HUES64 (cell line): ENCODE measurements at regions not wholly inside any gene's neighbourhood (a gene's known extent, or its start where the extent isn't known, plus 50 kb on each side); places are given as distances from the start of the nearest gene placed in this dataset.

ENCODE experiments used
- H3K27ac ChIP-seq: 2 replicates; pipeline ENCODE4 v1.7.0; 2013; ENCODE audit warnings: low read depth, low read length, inconsistent platforms
- H3K27me3 ChIP-seq: 2 replicates; pipeline ENCODE4 v1.6.1; 2013; ENCODE audit warnings: mild to moderate bottlenecking, low read length; ENCODE audit not compliant: insufficient read depth
- H3K36me3 ChIP-seq: 2 replicates; pipeline ENCODE4 v1.6.1; 2013; ENCODE audit warnings: mild to moderate bottlenecking, low read length; ENCODE audit not compliant: insufficient read depth
- H3K4me1 ChIP-seq: 2 replicates; pipeline ENCODE4 v1.6.1; 2013; ENCODE audit warnings: mild to moderate bottlenecking, low read length, moderate library complexity; ENCODE audit not compliant: insufficient read depth
- H3K4me3 ChIP-seq: 2 replicates; pipeline ENCODE4 v1.5.1; 2013; ENCODE audit warnings: mild to moderate bottlenecking, low read length, moderate library complexity
- H3K9ac ChIP-seq: 2 replicates; pipeline ENCODE4 v1.6.1; 2013; ENCODE audit warnings: mild to moderate bottlenecking, low read depth, low read length
- H3K9me3 ChIP-seq: 2 replicates; pipeline ENCODE4 v1.6.1; 2013; ENCODE audit warnings: low read depth, low read length; ENCODE audit not compliant: insufficient read depth
- WGBS: fragments of 150-250, 120-280 bp; methylation state at CpG from one replicate; pipeline ENCODE4 v1.1.7; 2013; ENCODE audit warnings: missing lambda C conversion rate; 5-methylcytosine and 5-hydroxymethylcytosine counted together

DNA sequence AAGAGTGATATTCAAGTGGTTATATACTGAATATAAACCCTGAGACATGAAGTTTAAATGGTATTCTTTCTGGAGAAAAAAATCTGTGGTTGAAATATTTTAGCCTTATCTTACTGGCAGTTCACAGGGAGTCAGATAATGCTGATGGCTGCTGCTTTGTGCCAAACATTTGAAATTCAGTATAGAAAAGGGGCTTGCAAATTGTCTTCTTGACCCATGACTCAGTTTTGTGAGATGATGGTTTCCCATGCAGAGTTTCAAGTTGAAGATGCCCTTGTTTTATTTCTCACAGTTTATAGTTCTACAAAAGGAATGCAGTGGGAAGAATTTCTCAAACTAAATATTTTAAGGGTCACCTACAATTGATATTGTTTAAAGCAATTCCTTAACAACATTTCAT is 251.1 kb upstream of the MEOX2 start:
- H3K4me1 ChIP-seq: peaks cover 6% of the 10 kb centered on the region; the same call in 1 of the 2 replicates
- no peak overlapping the region for H3K9ac ChIP-seq
- no peaks in the 10 kb centered on the region for H3K9me3 ChIP-seq
- H3K27ac ChIP-seq: no peak overlapping the region
- no peaks in the 10 kb centered on the region for H3K27me3 ChIP-seq
- no peaks in the 10 kb centered on the region for H3K36me3 ChIP-seq
- no peak overlapping the region for H3K4me3 ChIP-seq

DNA sequence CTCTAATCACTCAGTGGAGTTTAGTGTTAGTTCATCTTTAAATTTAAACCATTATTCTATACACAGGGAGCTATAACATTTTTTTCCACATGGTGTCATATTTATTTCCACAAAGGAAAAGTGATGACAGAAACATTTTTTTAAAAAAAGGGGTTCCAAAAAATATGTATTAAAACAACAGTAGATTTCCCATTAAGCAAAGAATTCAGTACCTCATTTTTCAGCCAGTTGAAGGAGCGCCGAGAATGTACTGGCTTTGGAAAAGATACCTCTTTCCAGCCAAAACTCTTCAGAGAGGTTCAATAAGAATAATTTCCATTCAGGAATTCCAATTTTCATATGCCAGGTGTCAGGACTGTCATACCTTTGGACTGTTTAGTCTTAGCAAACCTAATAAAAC is 250.5 kb upstream of the MEOX2 start:
- no peak overlapping the region for H3K27ac ChIP-seq
- H3K9me3 ChIP-seq: no peaks in the 10 kb centered on the region
- no peaks in the 10 kb centered on the region for H3K27me3 ChIP-seq
- H3K4me3 ChIP-seq: no peak overlapping the region
- no peaks in the 10 kb centered on the region for H3K36me3 ChIP-seq
- no peak overlapping the region for H3K9ac ChIP-seq
- WGBS: 98% methylated on average over 2 of the region's 2 CpGs
- H3K4me1 ChIP-seq: peaks cover 11% of the 10 kb centered on the region; the same call in 1 of the 2 replicates

DNA sequence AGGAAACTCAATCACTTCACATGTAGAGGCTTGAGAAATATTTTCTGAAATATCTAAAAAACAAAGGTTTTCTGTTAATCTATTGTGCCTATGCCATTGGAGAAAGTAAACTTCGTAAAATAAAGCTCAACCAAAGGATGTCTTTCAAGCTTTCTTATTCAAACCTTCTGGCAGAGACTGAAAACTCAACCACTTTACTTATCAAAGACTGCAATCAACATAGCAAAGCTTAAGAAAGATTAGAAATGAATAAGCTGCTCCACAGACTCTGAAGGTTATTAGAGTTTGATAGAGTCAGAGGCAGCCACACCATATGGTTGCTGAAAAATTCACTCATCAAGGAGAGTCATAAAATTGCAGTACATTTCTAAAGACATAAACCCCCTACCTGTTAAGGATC is 245.8 kb upstream of the MEOX2 start:
- Histone ChIP-seq H3K9me3 (0 out of 2 replicates have a peak, but pooled peaks cover 6% of the 10 kb centered on the region), H3K4me1 (peaks cover 17% of the 10 kb centered on the region; the same call in 1 of the 2 replicates), H3K27ac (no peak overlapping the region), H3K36me3 (no peaks in the 10 kb centered on the region), H3K27me3 (no peaks in the 10 kb centered on the region), H3K9ac (no peak overlapping the region), H3K4me3 (no peak overlapping the region)
- WGBS: 54% methylated on average over 1 of the region's 1 CpG

DNA sequence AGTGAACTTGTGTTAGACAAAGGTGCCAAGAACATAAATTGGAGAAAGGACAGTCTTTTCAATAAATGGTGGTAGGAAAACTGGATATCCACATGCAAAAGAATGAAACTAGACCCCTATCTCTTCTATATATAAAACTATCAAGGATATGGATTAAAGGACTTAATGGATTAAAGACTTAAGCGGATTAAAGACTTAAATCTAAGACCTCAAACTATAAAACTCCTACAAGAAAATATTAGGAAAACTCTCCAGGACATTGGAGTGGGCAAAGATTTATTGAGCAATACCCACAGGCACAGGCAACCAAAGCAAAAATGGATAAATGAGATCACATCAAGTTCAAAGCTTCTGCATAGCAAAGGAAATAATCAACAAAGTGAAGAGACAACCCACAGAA is 242.9 kb upstream of the MEOX2 start:
- Histone ChIP-seq H3K9ac (no peak overlapping the region), H3K9me3 (0 out of 2 replicates have a peak, but pooled peaks cover 7% of the 10 kb centered on the region), H3K27ac (no peak overlapping the region), H3K36me3 (no peaks in the 10 kb centered on the region), H3K27me3 (no peaks in the 10 kb centered on the region), H3K4me3 (no peak overlapping the region), H3K4me1 (peaks cover 17% of the 10 kb centered on the region; the same call in 1 of the 2 replicates)
- no CpG with 5 or more reads among the region's 1 CpG for WGBS

DNA sequence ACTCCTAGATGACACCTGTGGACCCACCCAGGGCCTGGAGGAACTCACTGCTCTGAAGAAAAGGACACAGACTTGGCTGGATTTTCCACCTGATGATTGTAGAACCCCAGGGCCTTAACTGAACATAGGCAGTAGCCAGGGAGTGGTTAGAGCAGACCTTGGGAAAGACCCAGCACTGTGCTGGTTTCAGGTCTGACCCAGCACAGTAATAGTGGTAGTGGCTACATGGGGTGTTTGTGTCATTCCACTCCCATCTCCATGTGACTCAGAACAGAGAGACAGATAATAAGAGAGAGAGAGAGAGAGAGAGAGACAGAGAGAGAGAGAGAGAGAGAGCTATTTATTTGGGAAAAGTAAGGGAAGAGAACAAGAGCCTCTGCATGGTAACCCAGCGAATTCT is 239.1 kb upstream of the MEOX2 start:
- Histone ChIP-seq H3K4me3 (no peak overlapping the region), H3K36me3 (no peaks in the 10 kb centered on the region), H3K9me3 (0 out of 2 replicates have a peak, but pooled peaks cover 7% of the 10 kb centered on the region), H3K4me1 (no peaks in the 10 kb centered on the region), H3K27ac (no peak overlapping the region), H3K9ac (no peak overlapping the region), H3K27me3 (no peaks in the 10 kb centered on the region)
- WGBS: 96% methylated on average over 1 of the region's 1 CpG

DNA sequence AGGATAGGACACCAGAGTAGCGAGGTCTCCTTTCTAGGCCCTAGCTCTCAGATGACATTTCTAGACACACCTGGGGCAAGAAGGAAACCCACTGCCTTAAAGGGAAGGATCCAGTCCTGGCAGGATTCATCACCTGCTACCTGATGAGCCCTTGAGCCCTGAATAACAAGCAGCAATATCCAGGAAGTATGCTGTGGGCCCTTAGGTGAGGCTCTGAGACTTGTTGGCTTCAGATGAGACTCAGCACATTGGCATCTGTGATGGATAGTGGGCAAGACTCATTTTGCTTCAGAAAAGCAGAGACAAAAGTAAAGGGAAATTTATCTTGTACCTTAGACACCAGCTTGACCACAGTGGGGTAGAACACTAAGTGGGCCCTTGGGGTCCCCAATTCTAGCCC is 238.4 kb upstream of the MEOX2 start:
- no peaks in the 10 kb centered on the region for H3K27me3 ChIP-seq
- no peaks in the 10 kb centered on the region for H3K36me3 ChIP-seq
- 0 out of 2 replicates have a peak, but pooled peaks cover 7% of the 10 kb centered on the region for H3K9me3 ChIP-seq
- H3K4me3 ChIP-seq: no peak overlapping the region
- H3K27ac ChIP-seq: no peak overlapping the region
- H3K9ac ChIP-seq: no peak overlapping the region
- WGBS: 96% methylated on average over 1 of the region's 1 CpG
- no peaks in the 10 kb centered on the region for H3K4me1 ChIP-seq

DNA sequence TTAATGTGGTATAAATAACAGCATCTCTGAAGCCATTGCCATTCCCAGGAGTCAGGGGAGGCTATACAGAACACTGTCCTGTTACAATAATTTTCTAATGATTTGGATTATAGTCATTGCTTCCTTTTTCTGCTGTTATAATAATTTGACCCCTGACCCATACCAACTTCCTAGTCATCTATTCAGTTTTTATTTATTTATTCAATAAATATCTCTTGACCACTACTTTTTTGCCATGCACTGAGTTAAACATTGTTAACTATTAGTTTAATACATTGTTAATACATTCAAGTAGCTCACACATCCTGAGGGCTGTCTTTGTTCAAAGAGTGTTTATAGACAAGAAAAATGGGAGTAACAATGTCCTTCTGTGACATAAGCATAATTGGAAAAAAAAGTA is 235.5 kb upstream of the MEOX2 start:
- no peaks in the 10 kb centered on the region for H3K4me1 ChIP-seq
- no peak overlapping the region for H3K9ac ChIP-seq
- H3K36me3 ChIP-seq: no peaks in the 10 kb centered on the region
- no peak overlapping the region for H3K27ac ChIP-seq
- no peaks in the 10 kb centered on the region for H3K27me3 ChIP-seq
- no peak overlapping the region for H3K4me3 ChIP-seq
- H3K9me3 ChIP-seq: no peaks in the 10 kb centered on the region

DNA sequence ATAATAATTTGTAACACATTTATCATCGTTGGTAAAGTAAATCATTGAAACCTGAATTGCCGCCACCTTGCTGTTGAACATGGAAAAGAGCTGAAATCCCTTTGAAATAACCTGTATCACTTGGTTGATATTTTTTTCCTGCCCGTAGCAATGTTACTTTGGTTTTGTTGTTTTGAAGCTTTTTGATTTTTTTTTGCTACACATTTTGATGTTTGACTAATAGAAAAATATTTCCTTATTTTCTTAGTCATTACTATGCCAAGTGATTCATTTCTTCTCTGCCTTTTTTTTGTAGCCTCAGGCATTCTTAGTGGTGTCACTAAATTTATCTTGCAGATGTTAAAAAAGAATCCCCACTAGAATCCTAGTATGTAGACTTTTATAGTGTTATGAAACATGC is 235.1 kb upstream of the MEOX2 start:
- H3K9me3 ChIP-seq: no peaks in the 10 kb centered on the region
- no peak overlapping the region for H3K27ac ChIP-seq
- H3K36me3 ChIP-seq: no peaks in the 10 kb centered on the region
- H3K4me3 ChIP-seq: no peak overlapping the region
- 93% methylated on average over 3 of the region's 3 CpGs for WGBS
- H3K4me1 ChIP-seq: no peaks in the 10 kb centered on the region
- no peaks in the 10 kb centered on the region for H3K27me3 ChIP-seq
- H3K9ac ChIP-seq: no peak overlapping the region

DNA sequence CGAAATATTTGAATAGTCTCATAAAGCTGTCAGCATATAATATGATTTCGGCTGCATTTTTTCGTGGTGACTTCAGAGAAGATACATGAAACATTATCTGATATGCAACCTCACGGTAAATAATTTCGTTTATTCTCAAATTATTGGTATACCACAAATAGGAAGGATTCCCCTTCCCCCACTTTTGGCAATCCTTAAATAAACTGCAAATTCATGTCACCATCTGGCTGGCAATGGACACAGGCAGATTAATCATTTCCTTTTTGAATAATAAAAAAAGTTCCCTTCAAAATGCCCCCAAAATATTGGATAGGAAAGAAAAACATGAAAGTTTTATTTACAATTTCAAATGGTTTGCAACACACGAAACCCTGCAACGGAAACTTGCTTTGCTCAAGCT is 234.5 kb upstream of the MEOX2 start:
- over 99% methylated on average over 6 of the region's 7 CpGs for WGBS
- Histone ChIP-seq H3K27ac (no peak overlapping the region), H3K9ac (no peak overlapping the region), H3K27me3 (no peaks in the 10 kb centered on the region), H3K4me3 (no peak overlapping the region), H3K4me1 (no peaks in the 10 kb centered on the region), H3K36me3 (no peaks in the 10 kb centered on the region), H3K9me3 (no peaks in the 10 kb centered on the region)

DNA sequence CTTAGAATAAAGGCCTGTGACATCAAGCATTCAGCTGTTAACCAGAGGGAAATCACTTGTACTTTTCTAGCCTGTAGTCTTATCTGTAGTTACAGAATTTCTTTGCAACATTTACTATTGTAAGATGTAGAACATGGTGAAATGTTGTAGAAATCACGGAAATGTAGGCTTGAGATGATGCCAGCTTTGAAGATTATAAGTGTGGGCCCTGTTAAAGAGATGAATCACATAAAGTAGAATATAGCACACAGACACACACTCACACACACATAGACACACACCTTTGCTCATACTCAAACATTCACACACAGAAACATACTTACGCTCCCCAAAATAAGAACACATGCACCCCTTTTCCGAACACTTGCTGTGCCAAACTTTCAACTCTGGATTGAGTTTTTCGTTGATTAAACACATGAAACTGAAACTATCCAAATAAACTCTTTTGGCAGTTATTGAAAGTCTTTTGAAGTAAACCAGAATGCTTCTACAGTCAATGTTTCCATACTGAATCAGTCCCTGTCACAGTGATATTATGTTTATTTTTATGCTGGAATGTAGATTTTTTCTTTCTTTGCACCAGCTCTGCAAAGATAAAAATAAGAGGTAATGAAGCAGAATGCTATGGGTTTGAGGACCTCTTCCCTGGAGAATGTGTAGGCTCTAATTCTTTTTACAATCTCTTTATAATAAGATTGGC is 230.3 kb upstream of the MEOX2 start:
- Histone ChIP-seq H3K36me3 (no peaks in the 10 kb centered on the region), H3K27me3 (no peaks in the 10 kb centered on the region), H3K9ac (no peak overlapping the region), H3K4me1 (no peaks in the 10 kb centered on the region), H3K9me3 (no peaks in the 10 kb centered on the region), H3K27ac (no peak overlapping the region), H3K4me3 (no peak overlapping the region)
- WGBS: 95% methylated on average over 4 of the region's 4 CpGs

DNA sequence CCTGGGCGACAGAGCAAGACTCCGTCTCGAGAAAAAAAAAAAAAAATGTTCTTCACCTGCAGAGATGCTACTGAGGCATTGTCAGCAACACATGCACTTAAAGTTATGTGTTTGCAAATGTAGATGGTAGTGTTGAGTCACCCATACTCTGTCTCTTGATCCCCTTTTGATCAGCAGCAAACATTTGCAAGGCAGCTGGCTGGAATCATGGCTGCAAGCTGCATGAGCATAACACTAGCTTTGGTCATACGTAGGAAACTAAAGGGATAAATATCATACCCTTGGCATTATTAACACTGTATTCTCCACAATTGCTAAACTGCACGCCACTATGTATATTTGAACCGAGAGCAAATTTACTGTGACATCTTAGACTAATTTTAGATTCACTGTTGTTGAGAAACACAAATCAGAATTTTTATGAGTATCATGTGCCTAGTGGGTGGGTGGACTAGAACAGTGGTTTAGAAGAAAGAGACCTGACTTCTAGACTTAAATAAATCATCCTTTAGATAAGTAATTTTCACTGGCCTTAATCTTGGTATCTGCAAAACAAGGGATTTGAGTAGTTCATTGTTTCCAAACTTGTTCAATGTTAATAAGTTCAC is 229.3 kb upstream of the MEOX2 start:
- 90% methylated on average over 6 of the region's 6 CpGs for WGBS
- H3K9me3 ChIP-seq: no peaks in the 10 kb centered on the region
- no peaks in the 10 kb centered on the region for H3K4me1 ChIP-seq
- H3K4me3 ChIP-seq: no peak overlapping the region
- no peak overlapping the region for H3K27ac ChIP-seq
- H3K27me3 ChIP-seq: no peaks in the 10 kb centered on the region
- H3K9ac ChIP-seq: no peak overlapping the region
- H3K36me3 ChIP-seq: no peaks in the 10 kb centered on the region
